ENCODE measurements at regions not wholly inside any gene's neighbourhood (a gene's known extent, or its start where the extent isn't known, plus 50 kb on each side); places are given as distances from the start of the nearest gene placed in this dataset.

DNA sequence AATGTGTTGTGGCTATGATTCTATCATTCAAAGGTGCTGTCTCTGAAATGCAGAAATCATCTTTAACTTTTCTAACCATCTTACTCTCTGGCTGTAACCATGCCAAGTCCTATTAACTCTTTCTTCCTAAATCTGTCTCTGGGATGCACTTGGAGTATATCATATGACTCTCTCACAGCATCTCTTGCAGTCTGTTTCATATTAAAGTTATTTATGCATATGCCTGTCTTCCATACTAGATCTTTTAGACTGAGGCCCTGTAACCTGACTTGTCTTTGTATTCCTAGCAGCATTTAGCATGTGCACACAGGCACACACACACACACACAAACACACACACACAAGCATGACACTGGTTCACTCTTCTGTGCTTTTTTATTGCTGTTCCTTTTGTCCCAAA is 320.6 kb downstream of the ETAA1 start:
- TF ChIP-seq ZFP3 (CRISPR knock-in tag; IDR thresholded peaks at IDR 0.05) (no peak), RARB (CRISPR knock-in tag; IDR thresholded peaks at IDR 0.05) (no peak), TCF4 (CRISPR knock-in tag; IDR thresholded peaks at IDR 0.05; ENCODE audit: borderline replicate concordance) (no peak)
- peak; percentile 92 for ATAC-seq

DNA sequence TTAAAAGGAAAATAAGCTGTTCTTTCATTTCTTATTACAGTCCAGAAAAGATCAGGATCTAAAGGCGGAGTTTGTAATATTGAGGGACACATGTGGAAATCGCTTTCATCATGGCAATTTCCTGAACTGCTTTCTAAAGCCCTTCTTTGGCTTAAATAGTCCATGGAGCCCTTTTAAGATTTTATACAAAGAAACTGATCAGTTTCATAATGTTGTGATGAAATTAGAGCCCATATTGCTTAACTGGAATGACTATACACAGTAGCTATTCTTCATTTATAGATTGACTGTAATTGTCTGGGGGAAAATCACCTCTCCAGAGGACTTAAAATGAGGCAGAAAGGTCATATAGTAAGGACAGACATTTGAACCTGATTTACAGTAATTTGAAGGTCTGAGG is 322.2 kb downstream of the ETAA1 start:
- ATAC-seq: no peak

DNA sequence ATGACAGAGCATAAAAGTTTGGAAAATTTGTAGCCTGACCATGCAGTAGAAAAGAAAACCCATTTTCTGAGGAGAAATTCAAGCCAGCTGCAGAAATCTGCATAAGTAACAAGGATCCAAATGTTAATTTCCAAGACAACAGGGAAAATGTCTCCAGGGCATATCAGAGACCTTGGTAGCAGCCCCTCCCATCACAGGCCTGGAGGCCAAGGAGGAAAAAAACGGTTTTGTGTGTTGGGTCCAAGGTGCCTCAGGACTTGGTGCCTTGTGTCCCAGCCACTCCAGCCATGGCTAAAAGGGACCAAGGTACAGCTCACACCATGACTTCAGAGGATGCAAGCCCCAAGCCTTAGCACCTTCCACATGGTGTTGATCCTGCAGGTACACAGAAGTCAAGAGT is 324.4 kb downstream of the ETAA1 start:
- TF ChIP-seq TOX (CRISPR knock-in tag; IDR thresholded peaks at IDR 0.05; ENCODE audit: borderline replicate concordance) (no peak), RARB (CRISPR knock-in tag; IDR thresholded peaks at IDR 0.05) (no peak), ARNTL (CRISPR knock-in tag; IDR thresholded peaks at IDR 0.05; ENCODE audit: borderline replicate concordance, low read depth) (no peak), ZNF565 (CRISPR knock-in tag; conservative IDR thresholded peaks at IDR 0.05; ENCODE audit: low read depth) (no peak), ZNF8 (CRISPR knock-in tag; IDR thresholded peaks at IDR 0.05) (no peak), ZFP3 (CRISPR knock-in tag; IDR thresholded peaks at IDR 0.05) (no peak), PPARA (CRISPR knock-in tag; IDR thresholded peaks at IDR 0.05; ENCODE audit: borderline replicate concordance) (no peak), POU6F1 (CRISPR knock-in tag; IDR thresholded peaks at IDR 0.05; ENCODE audit: borderline replicate concordance, low read depth) (no peak), CSDC2 (CRISPR knock-in tag; IDR thresholded peaks at IDR 0.05) (no peak), ESRRG (CRISPR knock-in tag; IDR thresholded peaks at IDR 0.05) (no peak), GLIS3 (CRISPR knock-in tag; IDR thresholded peaks at IDR 0.05) (no peak), OSR1 (CRISPR knock-in tag; IDR thresholded peaks at IDR 0.05) (no peak), ZFP30 (CRISPR knock-in tag; IDR thresholded peaks at IDR 0.05) (no peak), ZNF70 (CRISPR knock-in tag; IDR thresholded peaks at IDR 0.05) (no peak)
- TF ChIP-seq, protein P1, sequence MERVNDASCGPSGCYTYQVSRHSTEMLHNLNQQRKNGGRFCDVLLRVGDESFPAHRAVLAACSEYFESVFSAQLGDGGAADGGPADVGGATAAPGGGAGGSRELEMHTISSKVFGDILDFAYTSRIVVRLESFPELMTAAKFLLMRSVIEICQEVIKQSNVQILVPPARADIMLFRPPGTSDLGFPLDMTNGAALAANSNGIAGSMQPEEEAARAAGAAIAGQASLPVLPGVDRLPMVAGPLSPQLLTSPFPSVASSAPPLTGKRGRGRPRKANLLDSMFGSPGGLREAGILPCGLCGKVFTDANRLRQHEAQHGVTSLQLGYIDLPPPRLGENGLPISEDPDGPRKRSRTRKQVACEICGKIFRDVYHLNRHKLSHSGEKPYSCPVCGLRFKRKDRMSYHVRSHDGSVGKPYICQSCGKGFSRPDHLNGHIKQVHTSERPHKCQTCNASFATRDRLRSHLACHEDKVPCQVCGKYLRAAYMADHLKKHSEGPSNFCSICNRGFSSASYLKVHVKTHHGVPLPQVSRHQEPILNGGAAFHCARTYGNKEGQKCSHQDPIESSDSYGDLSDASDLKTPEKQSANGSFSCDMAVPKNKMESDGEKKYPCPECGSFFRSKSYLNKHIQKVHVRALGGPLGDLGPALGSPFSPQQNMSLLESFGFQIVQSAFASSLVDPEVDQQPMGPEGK (CRISPR knock-in tag; IDR thresholded peaks at IDR 0.05; ENCODE audit: borderline replicate concordance): no peak
- no peak for ATAC-seq

More for the DNA sequence above, 322.2 kb downstream of the ETAA1 start:
- TF ChIP-seq BACH2 (CRISPR knock-in tag; IDR thresholded peaks at IDR 0.05; ENCODE audit: borderline replicate concordance): no peak
- no peak for TF ChIP-seq TSHZ2 (CRISPR knock-in tag; IDR thresholded peaks at IDR 0.05)
- no peak for TF ChIP-seq ESRRG (CRISPR knock-in tag; IDR thresholded peaks at IDR 0.05)
- TF ChIP-seq SNAI2 (CRISPR knock-in tag; IDR thresholded peaks at IDR 0.05): no peak
- TF ChIP-seq ZFP3 (CRISPR knock-in tag; IDR thresholded peaks at IDR 0.05): no peak
- TF ChIP-seq ZFP30 (CRISPR knock-in tag; IDR thresholded peaks at IDR 0.05): no peak
- no peak for TF ChIP-seq ZNF70 (CRISPR knock-in tag; IDR thresholded peaks at IDR 0.05)
- TF ChIP-seq ZC3H10 (CRISPR knock-in tag; IDR thresholded peaks at IDR 0.05): no peak
- no peak for TF ChIP-seq TOX (CRISPR knock-in tag; IDR thresholded peaks at IDR 0.05; ENCODE audit: borderline replicate concordance)
- TF ChIP-seq GLIS3 (CRISPR knock-in tag; IDR thresholded peaks at IDR 0.05): no peak
- no peak for TF ChIP-seq ARNTL (CRISPR knock-in tag; IDR thresholded peaks at IDR 0.05; ENCODE audit: borderline replicate concordance, low read depth)
- no peak for TF ChIP-seq OSR1 (CRISPR knock-in tag; IDR thresholded peaks at IDR 0.05)
- TF ChIP-seq POU6F1 (CRISPR knock-in tag; IDR thresholded peaks at IDR 0.05; ENCODE audit: borderline replicate concordance, low read depth): no peak
- TF ChIP-seq TCF4 (CRISPR knock-in tag; IDR thresholded peaks at IDR 0.05; ENCODE audit: borderline replicate concordance): no peak
- no peak for TF ChIP-seq PPARA (CRISPR knock-in tag; IDR thresholded peaks at IDR 0.05; ENCODE audit: borderline replicate concordance)
- no peak for TF ChIP-seq ZNF8 (CRISPR knock-in tag; IDR thresholded peaks at IDR 0.05)
- no peak for TF ChIP-seq CSDC2 (CRISPR knock-in tag; IDR thresholded peaks at IDR 0.05)
- TF ChIP-seq, protein P1 (CRISPR knock-in tag; IDR thresholded peaks at IDR 0.05; ENCODE audit: borderline replicate concordance): no peak
